Activated T-helper 1 cell treated with anti-CD3 and anti-CD28 coated beads, Interleukin-12 subunit alpha, Interleukin-12 subunit beta, Interleukin-2, Interleukin-4 antibody, amounts not matched to agents 30 ng/mL and 10 ng/mL and 1 ng/mL, durations not matched to agents 14 hours and 24 hours and 36 hours (primary cell): ENCODE measurements at regions not wholly inside any gene's neighbourhood (a gene's known extent, or its start where the extent isn't known, plus 50 kb on each side); places are given as distances from the start of the nearest gene placed in this dataset.

Experiments used
- DNase-seq: peaks from one replicate; pipeline ENCODE4 v3.0.0; 2021; ENCODE audit warnings: low spot score
- H3K27ac Mint-ChIP-seq: one replicate; pipeline ENCODE4 v1.8.0; 2021; ENCODE audit warnings: mild to moderate bottlenecking, mixed read lengths
- H3K27me3 Mint-ChIP-seq: one replicate; pipeline ENCODE4 v1.8.0; 2022; ENCODE audit warnings: mild to moderate bottlenecking, moderate library complexity, mixed read lengths; ENCODE audit not compliant: insufficient read depth
- H3K36me3 Mint-ChIP-seq: one replicate; pipeline ENCODE4 v1.8.0; 2021; ENCODE audit warnings: low read depth, mixed read lengths
- H3K4me1 Mint-ChIP-seq: one replicate; pipeline ENCODE4 v1.8.0; 2021; ENCODE audit warnings: low read depth, mixed read lengths
- H3K4me3 Mint-ChIP-seq: one replicate; pipeline ENCODE4 v1.8.0; 2021; ENCODE audit warnings: mild to moderate bottlenecking, moderate library complexity, mixed read lengths
- H3K9me3 Mint-ChIP-seq: one replicate; pipeline ENCODE4 v1.8.0; 2021; ENCODE audit warnings: mixed read lengths
- intact Hi-C: fragments of 100-400 bp; cut with micrococcal nuclease; formaldehyde crosslinking; loops from one replicate; pipeline ENCODE4 v1.15.1; 2024

- Mint-ChIP-seq H3K4me3 (no peak overlapping the region), H3K27me3 (no peaks in the 10 kb centered on the region), H3K4me1 (no peaks in the 10 kb centered on the region), H3K36me3 (no peaks in the 10 kb centered on the region), H3K9me3 (no peaks in the 10 kb centered on the region), H3K27ac (no peak overlapping the region)
- intact Hi-C loops: no loop called here
- no peak for DNase-seq
Observed at GRCh38 chrX:122857734-122858133, 326.3 kb upstream of the GRIA3 start.

- Mint-ChIP-seq H3K4me1 (no peaks in the 10 kb centered on the region), H3K9me3 (no peaks in the 10 kb centered on the region), H3K27me3 (no peaks in the 10 kb centered on the region), H3K27ac (no peak overlapping the region), H3K36me3 (no peaks in the 10 kb centered on the region), H3K4me3 (no peak overlapping the region)
- DNase-seq: no peak
- intact Hi-C loops: no loop called here
Observed at GRCh38 chrX:122863067-122863466, 321.0 kb upstream of the GRIA3 start.

GRCh38 chrX:122866532-122866931, 317.5 kb upstream of the GRIA3 start:
- no peaks in the 10 kb centered on the region for H3K9me3 Mint-ChIP-seq
- DNase-seq: no peak
- no peaks in the 10 kb centered on the region for H3K36me3 Mint-ChIP-seq
- intact Hi-C loops: no loop called here
- H3K27me3 Mint-ChIP-seq: no peaks in the 10 kb centered on the region
- H3K27ac Mint-ChIP-seq: no peak overlapping the region
- no peaks in the 10 kb centered on the region for H3K4me1 Mint-ChIP-seq
- no peak overlapping the region for H3K4me3 Mint-ChIP-seq

GRCh38 chrX:122868631-122869030, 315.4 kb upstream of the GRIA3 start:
- intact Hi-C loops: no loop called here
- no peaks in the 10 kb centered on the region for H3K4me1 Mint-ChIP-seq
- no peak overlapping the region for H3K4me3 Mint-ChIP-seq
- DNase-seq: no peak
- H3K9me3 Mint-ChIP-seq: no peaks in the 10 kb centered on the region
- H3K27ac Mint-ChIP-seq: no peak overlapping the region
- no peaks in the 10 kb centered on the region for H3K36me3 Mint-ChIP-seq
- no peaks in the 10 kb centered on the region for H3K27me3 Mint-ChIP-seq

GRCh38 chrX:122869171-122869570, 314.9 kb upstream of the GRIA3 start:
- Mint-ChIP-seq H3K27ac (no peak overlapping the region), H3K36me3 (no peaks in the 10 kb centered on the region), H3K27me3 (no peaks in the 10 kb centered on the region), H3K4me3 (no peak overlapping the region), H3K9me3 (no peaks in the 10 kb centered on the region), H3K4me1 (no peaks in the 10 kb centered on the region)
- no peak for DNase-seq
- intact Hi-C loops: no loop called here

GRCh38 chrX:122878269-122878668, 305.8 kb upstream of the GRIA3 start:
- Mint-ChIP-seq H3K4me1 (no peaks in the 10 kb centered on the region), H3K9me3 (no peaks in the 10 kb centered on the region), H3K27me3 (no peaks in the 10 kb centered on the region), H3K4me3 (no peak overlapping the region), H3K36me3 (no peaks in the 10 kb centered on the region), H3K27ac (no peak overlapping the region)
- DNase-seq: no peak
- intact Hi-C loops: no loop called here

- Mint-ChIP-seq H3K4me3 (no peak overlapping the region), H3K36me3 (no peaks in the 10 kb centered on the region), H3K27ac (no peak overlapping the region), H3K27me3 (no peaks in the 10 kb centered on the region), H3K4me1 (no peaks in the 10 kb centered on the region), H3K9me3 (no peaks in the 10 kb centered on the region)
- intact Hi-C loops: no loop called here
- DNase-seq: no peak
Observed at GRCh38 chrX:122880952-122881351, 303.1 kb upstream of the GRIA3 start.

- no peak overlapping the region for H3K27ac Mint-ChIP-seq
- no peaks in the 10 kb centered on the region for H3K27me3 Mint-ChIP-seq
- no peaks in the 10 kb centered on the region for H3K36me3 Mint-ChIP-seq
- no peak overlapping the region for H3K4me3 Mint-ChIP-seq
- no peaks in the 10 kb centered on the region for H3K4me1 Mint-ChIP-seq
- DNase-seq: no peak
- intact Hi-C loops: no loop called here
- H3K9me3 Mint-ChIP-seq: peaks cover 4% of the 10 kb centered on the region
Observed at GRCh38 chrX:122890729-122891128, 293.3 kb upstream of the GRIA3 start.

GRCh38 chrX:122906726-122907125, 277.4 kb upstream of the GRIA3 start:
- Mint-ChIP-seq H3K4me1 (no peaks in the 10 kb centered on the region), H3K9me3 (peaks cover 4% of the 10 kb centered on the region), H3K27me3 (no peaks in the 10 kb centered on the region), H3K4me3 (no peak overlapping the region), H3K27ac (no peak overlapping the region), H3K36me3 (no peaks in the 10 kb centered on the region)
- DNase-seq: no peak
- intact Hi-C loops: no loop called here

- Mint-ChIP-seq H3K9me3 (peaks cover 4% of the 10 kb centered on the region), H3K4me1 (no peaks in the 10 kb centered on the region)
Observed at GRCh38 chrX:122907375-122907774, 276.7 kb upstream of the GRIA3 start.

GRCh38 chrX:122910697-122911096, 273.4 kb upstream of the GRIA3 start:
- no peak overlapping the region for H3K27ac Mint-ChIP-seq

More at GRCh38 chrX:122907375-122907774, 276.7 kb upstream of the GRIA3 start:
- H3K27me3 Mint-ChIP-seq: no peaks in the 10 kb centered on the region
- DNase-seq: no peak
- H3K36me3 Mint-ChIP-seq: no peaks in the 10 kb centered on the region
- intact Hi-C loops: no loop called here
- H3K4me3 Mint-ChIP-seq: no peak overlapping the region
- no peak overlapping the region for H3K27ac Mint-ChIP-seq

GRCh38 chrX:122913134-122913533, 270.9 kb upstream of the GRIA3 start:
- H3K9me3 Mint-ChIP-seq: peaks cover 4% of the 10 kb centered on the region
- intact Hi-C loops: no loop called here

More at GRCh38 chrX:122910697-122911096, 273.4 kb upstream of the GRIA3 start:
- Mint-ChIP-seq H3K36me3 (no peaks in the 10 kb centered on the region), H3K4me1 (no peaks in the 10 kb centered on the region), H3K9me3 (peaks cover 4% of the 10 kb centered on the region), H3K27me3 (no peaks in the 10 kb centered on the region), H3K4me3 (no peak overlapping the region)
- DNase-seq: no peak
- intact Hi-C loops: no loop called here

GRCh38 chrX:122913764-122914163, 270.3 kb upstream of the GRIA3 start:
- intact Hi-C loops: no loop called here
- Mint-ChIP-seq H3K4me1 (no peaks in the 10 kb centered on the region), H3K36me3 (no peaks in the 10 kb centered on the region), H3K9me3 (peaks cover 4% of the 10 kb centered on the region), H3K27me3 (no peaks in the 10 kb centered on the region), H3K4me3 (no peak overlapping the region), H3K27ac (no peak overlapping the region)
- DNase-seq: no peak

More at GRCh38 chrX:122913134-122913533, 270.9 kb upstream of the GRIA3 start:
- Mint-ChIP-seq H3K36me3 (no peaks in the 10 kb centered on the region), H3K27ac (no peak overlapping the region), H3K4me1 (no peaks in the 10 kb centered on the region), H3K27me3 (no peaks in the 10 kb centered on the region), H3K4me3 (no peak overlapping the region)
- DNase-seq: no peak

GRCh38 chrX:122914256-122914655, 269.8 kb upstream of the GRIA3 start:
- DNase-seq: no peak
- no peaks in the 10 kb centered on the region for H3K4me1 Mint-ChIP-seq
- H3K4me3 Mint-ChIP-seq: no peak overlapping the region
- H3K27me3 Mint-ChIP-seq: no peaks in the 10 kb centered on the region
- H3K36me3 Mint-ChIP-seq: no peaks in the 10 kb centered on the region
- peaks cover 3% of the 10 kb centered on the region for H3K9me3 Mint-ChIP-seq
- intact Hi-C loops: no loop called here
- H3K27ac Mint-ChIP-seq: no peak overlapping the region
